ENCODE measurements at regions not wholly inside any gene's neighbourhood (a gene's known extent, or its start where the extent isn't known, plus 50 kb on each side); places are given as distances from the start of the nearest gene placed in this dataset.

DNA sequence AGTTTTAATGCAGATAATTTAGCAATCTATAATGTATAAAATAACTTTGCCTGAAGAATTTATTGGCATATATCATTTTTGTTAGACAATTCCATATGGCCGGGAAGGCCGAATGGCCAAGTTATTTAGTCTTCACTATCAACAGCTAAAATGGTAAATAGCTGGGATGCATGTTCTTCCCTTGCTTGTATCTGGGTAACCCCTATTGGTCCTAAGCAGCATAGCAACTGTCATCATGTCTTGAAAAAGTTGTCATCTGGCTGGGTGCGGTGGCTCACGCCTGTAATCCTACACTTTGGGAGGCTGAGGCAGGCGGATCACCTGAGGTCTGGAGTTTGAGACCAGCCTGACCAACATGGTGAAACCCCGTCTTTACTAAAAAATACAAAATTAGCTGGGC, 340.0 kb upstream of the DPYD start:
- Histone ChIP-seq H3K27me3 (no peaks in the 10 kb centered on the region), H3K27ac (no peak overlapping the region), H3K4me3 (no peak overlapping the region), H3K4me1 (no peaks in the 10 kb centered on the region), H3K36me3 (no peaks in the 10 kb centered on the region), H3K9me3 (replicated peaks) (no peaks in the 10 kb centered on the region)
- DNase-seq: no peak

DNA sequence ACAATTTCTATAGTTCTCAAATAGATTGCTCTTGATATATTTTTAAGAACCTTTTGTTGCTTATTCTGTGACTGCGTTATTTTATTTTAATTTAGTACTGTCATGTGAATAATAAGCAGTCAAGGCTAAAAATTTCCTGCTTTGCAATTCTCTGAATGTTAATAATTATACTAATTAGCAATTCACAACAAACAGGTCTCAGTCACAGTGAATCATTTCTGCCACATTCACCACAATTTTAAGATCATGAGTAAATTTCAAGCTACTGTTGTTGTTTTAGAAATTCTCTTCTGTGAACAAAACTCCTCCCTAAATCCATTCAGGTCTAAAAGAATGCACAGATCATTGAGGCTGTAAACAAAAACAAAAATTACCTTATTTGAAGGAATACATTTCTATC, 339.6 kb upstream of the DPYD start:
- no peak for DNase-seq
- Histone ChIP-seq H3K27ac (no peak overlapping the region), H3K4me3 (no peak overlapping the region), H3K36me3 (no peaks in the 10 kb centered on the region), H3K4me1 (no peaks in the 10 kb centered on the region), H3K9me3 (replicated peaks) (no peaks in the 10 kb centered on the region), H3K27me3 (no peaks in the 10 kb centered on the region)

DNA sequence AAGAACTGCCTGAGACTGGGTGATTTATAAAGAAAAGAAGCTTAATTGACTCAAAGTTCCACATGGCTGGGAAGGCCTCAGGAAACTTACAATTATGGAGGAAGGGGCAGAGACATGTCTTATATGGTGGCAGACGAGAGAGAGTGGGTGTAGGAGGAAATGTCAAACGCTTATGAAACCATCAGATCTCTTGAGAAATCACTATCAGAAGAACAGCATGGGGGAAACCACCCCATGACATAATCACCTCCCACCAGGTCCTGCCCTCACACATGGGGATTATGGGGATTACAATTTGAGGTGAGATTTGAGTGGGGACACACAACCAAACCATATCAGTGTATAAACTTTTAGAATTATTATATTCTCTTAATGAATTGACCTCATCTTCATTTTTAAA, 335.9 kb upstream of the DPYD start:
- Histone ChIP-seq H3K4me3 (no peak overlapping the region), H3K4me1 (no peaks in the 10 kb centered on the region), H3K27ac (no peak overlapping the region), H3K9me3 (replicated peaks) (no peaks in the 10 kb centered on the region), H3K27me3 (no peaks in the 10 kb centered on the region), H3K36me3 (no peaks in the 10 kb centered on the region)
- no peak for DNase-seq

DNA sequence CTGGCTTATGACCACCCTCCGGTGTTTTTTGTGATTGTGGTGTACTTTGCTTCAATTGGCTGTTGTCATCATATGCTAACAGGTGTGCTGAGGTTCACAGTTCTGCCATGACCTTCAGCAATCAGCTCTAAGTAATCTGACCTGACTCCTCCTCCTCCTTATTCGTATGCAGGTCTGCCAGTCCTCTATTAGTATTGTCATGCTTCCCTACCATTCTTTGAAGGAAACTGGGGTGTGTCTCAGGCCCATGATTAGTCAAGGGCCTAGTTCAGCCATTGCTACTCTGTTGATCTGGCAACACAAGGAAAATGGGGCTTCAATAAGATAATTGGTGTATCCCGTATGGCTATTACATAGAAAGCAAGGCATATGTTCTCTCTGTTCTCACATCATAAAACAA, 332.3 kb upstream of the DPYD start:
- DNase-seq: no peak
- no peak overlapping the region for H3K4me3 ChIP-seq
- H3K27me3 ChIP-seq: no peaks in the 10 kb centered on the region
- no peaks in the 10 kb centered on the region for H3K36me3 ChIP-seq
- no peaks in the 10 kb centered on the region for H3K4me1 ChIP-seq
- no peak overlapping the region for H3K27ac ChIP-seq
- no peaks in the 10 kb centered on the region for H3K9me3 ChIP-seq (replicated peaks)

DNA sequence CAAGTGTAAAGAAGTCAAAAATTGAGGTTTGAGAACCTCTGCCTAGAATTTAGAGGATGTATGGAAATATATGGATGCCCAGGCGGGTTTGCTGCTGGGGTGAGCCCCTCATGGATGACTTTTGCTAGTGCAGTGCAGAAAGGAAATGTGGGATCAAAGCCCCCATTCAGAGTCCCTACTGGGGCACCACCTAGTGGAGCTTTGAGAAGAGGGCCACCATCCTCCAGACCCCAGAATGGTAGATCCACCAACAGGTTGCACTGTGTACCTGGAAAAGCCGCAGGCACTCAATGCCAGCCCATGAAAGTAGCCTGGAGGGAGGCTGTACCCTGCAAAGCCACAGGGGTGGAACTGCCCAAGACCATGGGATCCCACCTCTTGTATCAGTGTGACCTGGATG, 330.7 kb upstream of the DPYD start:
- Histone ChIP-seq H3K27ac (no peak overlapping the region), H3K9me3 (replicated peaks) (no peaks in the 10 kb centered on the region), H3K27me3 (no peaks in the 10 kb centered on the region), H3K4me3 (no peak overlapping the region), H3K36me3 (no peaks in the 10 kb centered on the region), H3K4me1 (no peaks in the 10 kb centered on the region)
- DNase-seq: no peak

DNA sequence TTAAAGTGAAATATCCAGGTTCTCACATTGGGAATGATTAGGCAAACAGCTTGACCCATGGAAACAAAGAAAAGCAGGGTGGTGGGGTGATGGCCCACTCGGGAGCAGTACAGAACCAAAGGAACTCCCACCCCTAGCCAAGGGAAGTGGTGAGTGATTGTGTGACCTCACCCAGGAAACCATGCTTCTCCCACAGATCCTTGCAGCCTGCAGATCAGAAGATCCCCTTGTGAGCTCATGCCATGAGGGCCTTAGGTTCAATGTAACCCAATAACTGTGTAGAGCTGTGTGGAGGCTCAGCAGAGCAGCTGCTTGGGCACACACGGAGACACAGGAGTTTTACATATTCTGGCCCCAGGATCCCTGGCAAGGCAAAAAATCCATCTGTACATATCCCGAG, 311.8 kb upstream of the DPYD start:
- Histone ChIP-seq H3K27ac (no peak overlapping the region), H3K4me1 (no peaks in the 10 kb centered on the region), H3K9me3 (replicated peaks) (peaks cover 6% of the 10 kb centered on the region), H3K36me3 (no peaks in the 10 kb centered on the region), H3K27me3 (no peaks in the 10 kb centered on the region), H3K4me3 (no peak overlapping the region)
- DNase-seq: peak; percentile 14 to 24

DNA sequence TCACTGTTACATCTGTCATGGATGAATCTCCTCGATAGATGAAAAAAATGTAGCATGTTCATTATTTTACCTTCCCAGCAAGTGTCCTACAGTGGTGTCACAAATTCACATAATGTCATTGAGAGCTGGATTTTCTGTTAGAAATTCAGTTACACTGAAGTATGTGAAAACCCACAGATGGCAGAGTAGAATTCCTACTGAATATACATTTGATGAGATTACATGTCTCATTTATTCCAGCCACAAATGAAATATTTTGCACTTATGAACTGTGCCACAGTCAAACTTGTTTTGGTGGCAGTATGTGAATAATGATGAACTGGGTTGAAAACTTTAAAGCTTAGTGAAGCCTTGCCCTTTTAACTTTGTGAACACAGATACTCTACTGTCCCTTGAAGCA, 301.9 kb upstream of the DPYD start:
- Histone ChIP-seq H3K4me1 (no peaks in the 10 kb centered on the region), H3K36me3 (no peaks in the 10 kb centered on the region), H3K9me3 (replicated peaks) (no peaks in the 10 kb centered on the region), H3K27me3 (no peaks in the 10 kb centered on the region), H3K4me3 (no peak overlapping the region), H3K27ac (no peak overlapping the region)
- DNase-seq: no peak

DNA sequence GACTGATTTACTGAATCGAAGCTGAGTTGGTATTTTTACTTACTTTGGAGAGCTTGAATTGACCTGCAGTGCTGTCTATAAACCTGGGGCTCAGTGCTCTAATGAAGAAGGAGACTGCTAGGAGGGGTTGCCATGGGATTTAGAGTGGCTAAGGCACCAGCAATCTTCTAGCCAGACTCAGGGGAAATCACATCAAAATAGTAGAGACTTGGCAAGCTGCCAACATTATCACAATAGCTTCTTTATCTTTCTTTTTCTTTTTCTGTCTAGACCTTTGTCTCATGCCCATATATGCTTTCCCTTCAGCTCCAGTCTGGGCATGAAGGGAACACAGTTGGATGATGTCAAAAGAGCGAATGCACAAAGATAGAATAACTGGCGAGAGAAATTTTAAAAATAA, 301.1 kb upstream of the DPYD start:
- Histone ChIP-seq H3K4me3 (no peak overlapping the region), H3K36me3 (no peaks in the 10 kb centered on the region), H3K27me3 (no peaks in the 10 kb centered on the region), H3K27ac (no peak overlapping the region), H3K4me1 (no peaks in the 10 kb centered on the region), H3K9me3 (replicated peaks) (no peaks in the 10 kb centered on the region)
- DNase-seq: peak; percentile 17 to 66

DNA sequence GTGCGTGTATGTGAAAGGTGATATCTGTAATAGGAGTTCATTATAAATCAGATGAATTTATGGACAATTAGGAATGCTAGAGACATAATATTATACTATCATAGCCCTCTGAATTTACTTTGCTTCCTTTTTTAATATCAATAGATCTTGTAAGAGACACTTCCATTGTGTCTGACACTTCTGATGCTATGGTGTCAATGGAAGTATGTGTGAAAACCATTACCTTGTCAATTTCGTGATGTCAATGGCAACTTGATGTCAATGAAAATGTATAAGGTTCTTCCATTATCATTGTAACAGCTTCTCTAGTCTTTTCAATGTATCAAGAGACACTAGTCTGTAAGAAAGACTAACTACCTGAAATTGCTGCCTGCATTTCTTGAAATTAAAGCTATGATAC, 296.8 kb upstream of the DPYD start:
- H3K27ac ChIP-seq: no peak overlapping the region
- H3K4me1 ChIP-seq: no peaks in the 10 kb centered on the region
- no peak for DNase-seq
- no peak overlapping the region for H3K4me3 ChIP-seq
- no peaks in the 10 kb centered on the region for H3K27me3 ChIP-seq
- H3K9me3 ChIP-seq (replicated peaks): no peaks in the 10 kb centered on the region
- H3K36me3 ChIP-seq: no peaks in the 10 kb centered on the region

DNA sequence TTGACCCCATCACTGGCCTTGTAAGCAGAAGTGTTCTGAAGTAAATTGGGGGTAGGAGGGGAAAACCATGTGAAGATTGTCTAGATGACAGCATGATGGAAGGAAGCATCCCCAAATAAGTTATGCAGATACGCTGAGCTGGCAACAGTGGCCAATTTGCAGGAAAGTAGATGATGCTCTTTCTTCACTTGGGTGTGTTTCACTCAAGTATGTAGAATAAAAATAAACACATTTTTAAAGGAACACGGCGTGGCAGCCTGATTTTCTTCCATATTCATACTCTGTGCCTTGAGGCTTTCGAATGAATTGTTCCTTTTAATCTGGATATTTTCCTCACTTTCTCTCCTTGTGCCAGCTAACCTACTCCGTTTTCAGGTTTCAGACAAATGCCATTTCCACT, 295.5 kb upstream of the DPYD start:
- Histone ChIP-seq H3K4me1 (no peaks in the 10 kb centered on the region), H3K9me3 (replicated peaks) (no peaks in the 10 kb centered on the region), H3K27me3 (no peaks in the 10 kb centered on the region), H3K27ac (no peak overlapping the region), H3K36me3 (no peaks in the 10 kb centered on the region), H3K4me3 (no peak overlapping the region)
- no peak for DNase-seq

DNA sequence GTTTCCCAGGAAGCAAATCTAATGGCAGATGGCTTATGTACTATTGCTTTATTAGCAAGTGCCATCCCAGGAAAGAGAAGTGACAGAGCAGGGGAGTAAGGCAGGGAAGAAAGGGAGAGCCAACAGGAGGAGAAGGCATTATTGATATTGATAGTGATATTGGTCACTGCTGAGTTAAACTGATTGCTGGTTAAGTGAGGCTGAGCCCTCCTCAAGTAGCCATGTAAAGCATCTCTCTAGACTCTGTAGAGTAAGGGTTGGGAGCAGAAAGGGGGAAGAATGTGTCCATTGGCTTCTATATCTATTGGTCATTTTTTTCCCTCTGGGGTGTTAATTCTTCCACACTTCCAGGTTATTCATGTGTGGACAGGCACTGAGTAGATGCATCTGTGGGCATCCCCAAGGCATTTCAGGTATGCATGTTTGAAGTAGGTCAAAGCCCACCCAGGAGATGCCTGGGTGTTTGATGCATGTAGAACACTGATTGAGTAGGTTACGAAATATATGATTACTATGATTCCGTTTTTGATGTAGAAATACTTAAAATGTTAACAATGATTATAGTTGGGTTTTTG, 290.5 kb upstream of the DPYD start:
- Histone ChIP-seq H3K27ac (no peak overlapping the region), H3K4me3 (no peak overlapping the region), H3K27me3 (no peaks in the 10 kb centered on the region), H3K9me3 (replicated peaks) (no peaks in the 10 kb centered on the region), H3K36me3 (no peaks in the 10 kb centered on the region), H3K4me1 (peaks cover 9% of the 10 kb centered on the region)
- DNase-seq: no peak

DNA sequence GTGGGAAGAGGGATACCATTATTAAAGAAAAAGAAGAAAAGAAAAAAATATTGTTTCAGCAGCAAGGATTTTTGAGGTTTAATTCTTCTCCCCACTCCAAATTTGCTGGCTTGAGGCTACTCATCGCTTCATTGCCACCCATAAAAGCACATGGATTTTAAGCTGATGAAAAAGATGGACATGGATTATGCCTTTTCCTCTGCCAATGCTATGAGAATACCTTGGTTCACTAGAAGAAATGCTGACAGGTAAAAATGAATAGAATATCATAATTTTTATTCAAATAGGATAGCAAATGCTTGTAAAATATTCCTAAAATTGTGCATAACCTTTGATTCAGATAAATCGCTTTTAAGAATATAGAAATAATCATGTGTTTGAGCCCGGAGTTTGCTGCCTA, 289.7 kb upstream of the DPYD start:
- DNase-seq: no peak
- H3K9me3 ChIP-seq (replicated peaks): no peaks in the 10 kb centered on the region
- H3K27me3 ChIP-seq: no peaks in the 10 kb centered on the region
- H3K4me1 ChIP-seq: peaks cover 9% of the 10 kb centered on the region
- H3K36me3 ChIP-seq: no peaks in the 10 kb centered on the region
- peak overlapping the region; percentile 44 for H3K27ac ChIP-seq
- peak overlapping the region; percentile 31 for H3K4me3 ChIP-seq

DNA sequence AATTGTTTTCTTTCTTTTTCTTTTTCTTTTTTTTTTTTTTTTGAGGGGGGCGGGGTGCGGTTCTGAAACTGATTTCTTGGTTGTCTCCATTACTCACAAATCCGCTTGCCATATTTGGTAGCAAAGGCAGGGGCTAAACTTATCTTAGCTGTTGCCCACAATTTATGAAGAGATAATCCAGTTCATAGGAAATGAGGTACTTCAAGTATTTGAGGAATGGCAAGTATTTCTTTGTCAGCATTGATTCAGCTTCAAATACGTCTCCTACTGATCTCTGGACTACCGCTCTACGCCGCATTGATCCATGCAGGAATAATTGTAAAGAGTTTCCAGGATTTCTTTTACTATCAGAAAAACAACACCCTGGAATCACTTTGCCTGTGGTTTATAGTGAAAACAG, 289.2 kb upstream of the DPYD start:
- Histone ChIP-seq H3K9me3 (replicated peaks) (no peaks in the 10 kb centered on the region), H3K27ac (peak overlapping the region; percentile 44), H3K36me3 (no peaks in the 10 kb centered on the region), H3K4me3 (peak overlapping the region; percentile 31), H3K27me3 (no peaks in the 10 kb centered on the region), H3K4me1 (peaks cover 9% of the 10 kb centered on the region)
- peak; percentile 18 to 37 for DNase-seq

DNA sequence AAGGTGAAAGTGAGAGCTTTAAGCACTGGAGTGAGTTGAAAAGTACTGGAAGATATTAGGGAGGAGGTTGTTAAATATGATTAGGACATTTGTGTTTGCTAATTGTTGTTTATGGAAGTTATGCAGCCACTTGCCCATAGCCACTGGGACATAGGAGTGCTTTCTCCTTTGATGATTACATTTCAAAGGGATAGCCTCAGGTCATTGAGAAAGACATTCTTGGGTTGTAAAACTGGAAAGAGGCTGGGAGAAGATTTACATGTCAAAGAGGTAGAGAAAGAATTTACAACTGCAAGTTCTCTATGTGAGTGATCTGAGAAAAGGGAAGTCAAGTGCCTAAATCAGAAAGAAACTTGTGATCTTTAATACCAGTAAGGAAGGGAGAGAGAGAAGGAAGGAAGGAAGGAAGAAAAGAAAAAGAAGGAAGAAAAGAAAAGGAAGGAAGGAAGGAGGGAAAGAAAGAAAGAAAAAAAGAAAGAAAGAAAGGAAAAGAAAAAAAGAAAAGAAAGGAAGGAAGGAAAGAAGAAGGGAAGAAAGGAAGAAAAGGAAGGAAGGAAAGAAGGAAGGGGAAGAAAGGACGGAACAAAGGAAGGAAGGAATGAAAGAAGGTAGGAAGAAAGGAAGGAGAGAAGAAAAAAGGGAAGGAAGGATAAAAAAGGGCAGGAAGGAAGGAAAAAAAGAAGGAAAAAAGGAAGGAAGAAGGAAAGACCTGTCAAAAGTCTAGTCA, 284.6 kb upstream of the DPYD start:
- H3K9me3 ChIP-seq (replicated peaks): no peaks in the 10 kb centered on the region
- H3K4me3 ChIP-seq: no peak overlapping the region
- H3K4me1 ChIP-seq: peaks cover 9% of the 10 kb centered on the region
- no peak overlapping the region for H3K27ac ChIP-seq
- no peaks in the 10 kb centered on the region for H3K36me3 ChIP-seq
- no peak for DNase-seq
- no peaks in the 10 kb centered on the region for H3K27me3 ChIP-seq

DNA sequence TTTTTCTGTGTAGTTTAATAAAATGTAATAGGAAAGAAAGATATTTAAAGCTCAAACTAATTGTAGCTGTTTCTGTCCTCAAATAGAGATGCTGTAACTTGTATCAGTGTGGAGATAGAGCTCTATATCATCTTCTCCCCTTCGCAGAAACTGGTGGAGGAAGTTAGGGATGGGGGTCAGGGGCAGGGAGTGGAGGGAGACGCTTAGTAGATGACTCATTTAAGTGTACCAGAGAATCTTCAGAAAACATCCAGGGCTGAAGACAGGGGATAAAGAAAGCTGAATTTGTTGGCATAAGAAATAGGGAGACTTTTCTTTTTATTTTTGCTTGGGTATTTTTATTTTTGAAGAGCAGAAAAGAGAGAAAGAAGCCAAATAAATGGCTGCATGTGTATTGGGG, 282.6 kb upstream of the DPYD start:
- no peak overlapping the region for H3K4me3 ChIP-seq
- H3K36me3 ChIP-seq: no peaks in the 10 kb centered on the region
- no peaks in the 10 kb centered on the region for H3K4me1 ChIP-seq
- no peak overlapping the region for H3K27ac ChIP-seq
- H3K27me3 ChIP-seq: no peaks in the 10 kb centered on the region
- DNase-seq: no peak
- H3K9me3 ChIP-seq (replicated peaks): no peaks in the 10 kb centered on the region

DNA sequence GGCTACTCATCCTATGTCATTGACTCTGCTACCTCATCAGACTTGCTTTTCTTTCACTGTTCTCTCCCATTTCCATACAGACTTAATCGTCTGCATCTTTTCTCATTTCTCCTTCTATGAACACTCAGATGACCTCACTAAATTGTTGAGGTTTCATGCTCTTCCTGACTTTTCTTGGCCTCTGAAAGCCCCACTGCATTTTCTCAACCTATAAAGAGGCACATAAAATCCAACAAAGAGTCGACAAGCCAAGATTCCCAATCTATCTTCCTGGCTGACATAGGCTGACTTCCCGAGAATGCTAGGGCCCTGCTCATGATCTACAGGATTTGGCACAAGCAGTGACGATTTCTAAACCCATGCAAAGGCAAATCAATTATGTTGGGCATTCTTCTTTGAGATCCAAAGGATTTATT, 280.8 kb upstream of the DPYD start:
- H3K4me3 ChIP-seq: no peak overlapping the region
- no peaks in the 10 kb centered on the region for H3K9me3 ChIP-seq (replicated peaks)
- H3K4me1 ChIP-seq: no peaks in the 10 kb centered on the region; the same call in 1 of the 2 replicates
- peak in 1 of 2 experiments; percentile 16 for DNase-seq
- H3K36me3 ChIP-seq: no peaks in the 10 kb centered on the region
- H3K27me3 ChIP-seq: no peaks in the 10 kb centered on the region
- peak overlapping the region; percentile 7; the same call in 1 of the 2 replicates for H3K27ac ChIP-seq

All from SJCRH30 (cell line).